T-helper 1 cell (primary cell): ENCODE measurements at regions not wholly inside any gene's neighbourhood (a gene's known extent, or its start where the extent isn't known, plus 50 kb on each side); places are given as distances from the start of the nearest gene placed in this dataset.
"Not testable (repeated sequence)": the region's sequence is repeated elsewhere in the genome, so short reads cannot be mapped to it uniquely, and the experiment has no call there.

Source experiments
- DNase-seq, 5 donors: peaks; one replicate each; pipeline ENCODE4 v3.0.0-alpha.2; 2012 to 2020

DNA sequence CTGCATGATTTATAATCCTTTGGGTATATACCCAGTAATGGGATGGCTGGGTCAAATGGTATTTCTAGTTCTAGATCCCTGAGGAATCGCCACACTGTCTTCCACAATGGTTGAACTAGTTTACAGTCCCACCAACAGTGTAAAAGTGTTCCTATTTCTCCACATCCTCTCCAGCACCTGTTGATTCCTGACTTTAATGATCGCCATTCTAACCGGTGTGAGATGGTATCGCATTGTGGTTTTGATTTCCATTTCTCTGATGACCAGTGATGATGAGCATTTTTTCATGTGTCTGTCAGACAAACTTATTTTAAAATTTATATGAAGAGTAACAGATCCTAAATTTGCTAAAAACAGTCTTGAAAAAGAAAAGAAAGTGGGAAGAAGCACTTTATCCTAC is 197.7 kb downstream of the FGFR2 start:
- not testable (repeated sequence) for DNase-seq

DNA sequence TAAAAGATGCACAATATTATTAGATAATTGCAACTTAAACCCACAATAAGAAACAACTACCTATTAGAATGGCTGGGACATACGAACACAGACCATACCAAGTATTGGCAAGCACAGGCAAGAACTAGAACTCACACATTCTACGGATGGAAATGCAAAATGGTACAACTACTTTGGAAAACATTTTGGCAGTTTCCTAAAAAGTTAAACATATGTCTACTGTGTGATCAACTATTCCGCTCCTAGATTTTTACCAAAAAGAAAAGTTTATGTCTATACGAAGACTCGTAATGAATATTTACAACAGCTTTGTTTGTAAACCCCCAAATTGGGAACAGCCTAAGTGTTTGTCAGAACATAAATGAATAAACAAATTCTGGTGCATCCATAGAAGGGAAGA is 194.7 kb downstream of the FGFR2 start:
- DNase-seq, result no peak

DNA sequence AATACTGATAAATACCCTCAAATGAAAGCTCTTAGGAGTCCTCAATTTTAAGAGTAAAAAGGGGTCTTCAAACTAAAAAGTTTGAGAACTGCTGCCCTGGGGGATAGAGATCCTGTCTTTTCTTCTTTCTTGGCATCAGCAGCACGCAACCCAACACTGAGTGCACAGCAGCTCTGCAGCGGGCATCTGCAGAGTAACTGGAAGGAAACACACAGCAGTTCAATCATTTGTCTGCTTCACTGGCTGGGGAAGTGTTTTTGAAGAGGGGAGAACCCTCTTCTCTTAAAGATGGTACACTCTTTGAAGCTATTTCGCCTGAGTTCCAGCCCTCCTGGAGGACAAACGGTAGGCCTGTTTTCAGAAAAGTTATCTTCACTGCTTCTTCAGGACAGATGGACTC is 193.6 kb downstream of the FGFR2 start:
- DNase-seq, result no peak

DNA sequence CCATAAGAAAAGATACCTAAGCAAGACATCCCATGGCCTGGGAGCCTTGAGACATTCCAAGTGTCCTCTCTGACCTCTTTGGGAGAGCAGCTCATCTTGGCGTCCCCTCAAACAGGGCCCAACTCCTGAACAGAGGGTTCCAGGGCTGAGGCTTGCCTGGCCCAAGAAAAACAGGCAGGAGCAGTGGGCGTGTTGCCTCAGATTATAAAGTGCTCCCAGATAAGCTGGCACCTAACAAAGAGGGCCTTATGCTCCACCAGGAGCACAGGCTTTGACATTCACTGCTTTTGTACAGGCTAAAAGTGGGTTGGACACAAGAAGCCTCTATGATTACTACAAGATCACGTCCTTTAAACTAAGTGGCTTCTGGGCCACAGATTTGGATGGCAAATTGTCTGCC is 193.1 kb downstream of the FGFR2 start:
- DNase-seq, result no peak

DNA sequence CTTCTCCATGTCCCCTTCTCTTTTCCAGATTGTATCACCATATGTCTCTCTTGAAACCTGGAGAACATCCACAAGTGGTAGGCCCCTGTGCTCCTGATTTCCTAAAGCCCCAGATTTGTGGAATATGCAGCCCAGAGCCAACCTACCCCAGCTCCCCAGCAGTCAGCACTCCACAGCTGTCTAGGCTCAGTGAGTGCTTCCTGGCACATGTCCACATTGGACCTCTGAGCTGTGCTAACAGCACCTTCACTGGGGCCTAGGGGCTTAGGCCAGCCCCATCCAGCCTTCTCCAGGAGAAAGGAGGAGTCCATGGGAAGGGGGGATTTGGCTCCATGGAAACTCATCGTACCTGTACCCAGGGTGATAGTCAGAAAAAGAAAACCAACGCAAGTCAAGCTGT is 192.7 kb downstream of the FGFR2 start:
- DNase-seq, result no peak

DNA sequence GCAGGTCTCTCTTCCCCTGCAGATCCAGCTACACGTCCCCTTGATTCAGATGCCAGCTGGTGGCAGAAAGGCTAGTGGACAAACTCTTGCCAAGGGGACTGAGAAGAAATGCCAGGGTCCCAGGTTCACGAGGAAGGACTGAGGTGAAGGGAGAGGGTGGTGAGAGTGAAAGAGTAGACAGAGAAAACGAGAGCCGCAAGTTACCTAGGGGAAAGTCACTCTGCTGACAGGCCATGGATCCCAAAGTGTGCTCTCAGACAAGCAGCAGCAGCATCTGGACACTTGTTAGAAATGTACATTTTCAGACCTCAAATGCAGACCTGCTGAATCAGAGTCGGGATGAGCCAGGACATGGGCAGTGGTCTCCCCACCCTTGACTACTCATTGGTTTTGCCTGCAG is 192.3 kb downstream of the FGFR2 start:
- DNase-seq, result no peak

DNA sequence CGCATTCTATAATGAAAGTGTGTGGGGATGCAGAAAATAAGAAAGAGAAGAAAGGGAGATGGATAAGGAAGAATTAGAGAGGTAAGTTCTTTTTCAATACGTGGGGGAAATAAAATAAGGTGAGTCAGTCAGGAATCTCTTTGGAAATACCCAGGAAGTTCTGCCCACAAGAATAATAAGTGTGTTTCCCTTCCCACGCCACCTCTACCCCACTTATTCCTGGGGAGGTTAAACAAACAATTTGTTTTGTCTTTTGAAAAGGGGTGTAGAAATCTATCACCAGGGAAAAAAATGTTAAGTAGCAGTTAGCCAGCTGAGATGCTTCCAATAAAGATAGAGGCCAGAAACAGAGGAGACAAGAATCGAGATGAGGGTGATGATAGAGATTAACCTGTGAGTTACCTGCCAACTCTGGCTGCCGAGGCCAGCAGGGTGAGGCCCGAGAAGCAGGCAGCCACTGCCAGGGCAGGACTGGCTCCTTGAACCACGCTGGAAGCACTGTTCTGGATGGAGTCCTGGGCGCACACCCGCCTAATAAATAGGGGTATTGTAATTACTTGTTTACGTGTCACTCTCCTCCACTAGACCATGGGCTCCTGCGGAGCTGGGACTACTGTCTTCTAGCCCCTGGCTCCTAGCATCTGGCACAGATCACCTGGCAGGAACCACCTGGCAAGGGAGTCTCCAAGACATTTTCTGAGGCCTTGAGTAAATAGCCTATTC is 191.3 kb downstream of the FGFR2 start:
- no peak for DNase-seq

DNA sequence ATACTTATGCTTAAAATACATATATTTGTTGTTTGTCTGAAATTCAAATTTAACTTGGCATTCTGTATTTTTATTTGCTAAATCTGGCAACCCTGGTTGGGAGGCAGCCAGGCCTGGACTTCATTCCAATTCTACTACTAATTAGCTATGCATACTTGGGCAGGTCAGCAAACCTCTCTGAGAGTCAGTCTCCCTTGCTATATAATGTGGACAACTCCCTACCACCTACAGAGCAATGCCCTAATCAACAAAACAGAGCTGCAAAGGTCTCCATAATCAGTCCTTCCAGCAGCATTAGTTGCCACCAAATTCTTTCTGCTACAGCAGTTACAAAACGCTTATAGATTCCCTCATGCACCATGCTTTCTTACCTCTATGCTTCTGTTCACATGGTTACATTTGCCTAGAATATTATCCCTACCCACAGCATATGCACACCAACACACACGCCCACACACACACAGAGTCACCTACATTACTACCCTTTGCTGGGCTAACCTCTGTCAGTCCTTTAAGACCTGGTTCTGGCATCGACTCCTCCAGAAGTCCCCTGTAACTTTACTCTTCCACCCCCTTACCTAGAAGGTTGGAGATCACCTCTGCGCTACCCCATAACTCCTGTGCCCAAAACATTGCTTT is 188.7 kb downstream of the FGFR2 start:
- no peak for DNase-seq

DNA sequence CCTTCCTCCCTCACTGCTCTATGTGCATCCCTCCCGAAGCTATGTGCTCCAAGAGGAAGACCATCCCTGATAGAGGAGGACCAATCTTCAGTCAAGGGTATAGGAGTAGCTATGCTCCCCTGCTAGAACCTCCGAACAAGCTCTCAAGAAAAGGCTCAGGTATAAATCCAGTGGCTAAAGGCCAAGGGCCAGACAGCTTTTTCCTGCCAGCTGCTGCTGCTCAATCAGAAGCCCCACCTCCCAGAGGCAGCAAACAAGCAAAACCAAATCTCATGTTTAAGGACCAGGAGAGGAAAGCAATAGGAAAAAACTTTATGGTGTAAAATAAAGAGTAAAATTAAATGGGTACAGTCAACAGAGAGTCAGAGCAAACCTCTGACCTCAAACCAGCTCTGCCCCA is 187.2 kb downstream of the FGFR2 start:
- no peak for DNase-seq

DNA sequence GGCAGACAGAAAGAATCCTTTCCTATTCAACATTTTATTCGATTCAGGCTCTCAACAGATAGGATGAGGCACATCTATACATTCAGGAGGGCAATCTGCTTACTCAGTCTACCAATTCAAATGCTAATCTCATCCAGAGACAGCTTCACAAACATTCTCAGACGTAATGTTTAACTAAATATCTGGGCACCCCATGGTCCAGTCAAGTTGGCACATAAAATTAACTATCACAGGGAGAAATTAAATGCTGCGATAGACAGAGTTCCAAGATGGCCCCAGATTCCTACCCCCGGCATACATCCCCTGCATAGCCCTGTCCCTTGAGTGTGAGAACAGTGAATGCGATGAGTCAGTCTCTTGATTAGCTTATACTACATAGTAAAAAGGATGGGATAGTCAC is 184.3 kb downstream of the FGFR2 start:
- no peak for DNase-seq

DNA sequence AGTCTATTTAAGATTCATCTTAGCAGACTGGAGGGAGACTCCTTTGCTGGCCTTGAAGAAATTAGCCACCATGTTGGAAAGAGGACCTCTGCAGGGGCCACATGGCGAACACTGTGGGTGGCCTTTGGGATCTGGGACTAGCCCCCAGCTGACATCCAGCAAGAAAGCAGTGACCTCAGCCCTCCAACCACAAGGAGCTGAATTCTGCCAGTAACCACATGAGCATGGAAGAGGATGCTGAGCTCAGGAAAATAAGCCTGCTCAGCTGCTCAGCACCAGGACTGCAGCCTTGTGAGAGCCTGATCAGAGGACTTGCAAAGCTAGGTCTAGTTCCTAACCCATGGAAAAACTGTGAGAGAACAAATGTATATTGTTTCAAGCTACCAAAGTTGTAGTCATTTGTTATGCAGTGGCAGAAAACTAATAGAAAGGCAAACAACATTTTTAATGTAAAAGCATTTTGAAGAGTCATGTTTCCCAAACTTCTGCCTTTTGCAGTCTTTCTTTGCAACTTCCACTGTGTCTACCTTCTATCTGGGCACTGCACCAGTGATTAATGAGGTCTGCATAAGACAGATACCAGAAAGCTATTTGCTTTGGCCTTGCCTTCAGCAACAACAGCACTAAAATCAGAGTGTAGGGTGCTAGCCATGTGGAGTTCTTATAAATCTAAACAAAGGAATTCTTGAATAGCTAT is 183.7 kb downstream of the FGFR2 start:
- no peak for DNase-seq

DNA sequence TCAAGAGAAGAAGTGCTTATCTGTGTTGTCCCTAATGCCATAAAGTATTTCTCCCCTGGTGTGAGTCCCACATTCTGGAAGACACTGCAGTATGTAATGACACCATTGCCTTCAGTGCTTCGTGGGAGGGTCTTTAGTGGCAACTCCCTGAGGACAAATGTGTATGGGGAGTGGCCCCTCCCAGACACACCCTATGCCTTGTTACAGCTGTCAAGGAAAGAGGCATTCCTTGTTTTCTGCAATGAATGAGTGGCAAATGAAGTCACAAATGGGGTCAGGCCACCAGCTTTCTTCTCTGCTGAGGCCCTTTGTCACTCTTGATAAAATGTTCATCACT is 183.2 kb downstream of the FGFR2 start:
- no peak for DNase-seq

DNA sequence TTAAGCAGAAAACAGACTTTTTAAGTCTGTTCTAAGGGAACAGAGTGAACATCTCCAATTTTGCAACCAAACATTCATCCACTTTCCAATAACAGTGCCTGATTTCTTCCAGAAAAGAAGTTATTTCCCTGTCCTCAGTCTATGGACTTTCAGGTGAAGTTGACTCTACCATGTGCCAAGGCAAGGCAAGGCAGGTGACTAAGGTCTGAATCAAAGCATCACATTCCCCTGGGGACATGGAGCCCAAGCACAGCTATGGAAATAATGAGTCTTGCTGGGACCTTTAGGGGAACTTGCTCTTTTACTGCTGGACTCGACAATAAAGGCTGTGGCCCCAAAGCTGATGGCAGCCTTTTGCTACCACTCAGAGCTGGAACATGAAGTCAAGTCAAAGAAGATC is 182.2 kb downstream of the FGFR2 start:
- DNase-seq, result no peak

DNA sequence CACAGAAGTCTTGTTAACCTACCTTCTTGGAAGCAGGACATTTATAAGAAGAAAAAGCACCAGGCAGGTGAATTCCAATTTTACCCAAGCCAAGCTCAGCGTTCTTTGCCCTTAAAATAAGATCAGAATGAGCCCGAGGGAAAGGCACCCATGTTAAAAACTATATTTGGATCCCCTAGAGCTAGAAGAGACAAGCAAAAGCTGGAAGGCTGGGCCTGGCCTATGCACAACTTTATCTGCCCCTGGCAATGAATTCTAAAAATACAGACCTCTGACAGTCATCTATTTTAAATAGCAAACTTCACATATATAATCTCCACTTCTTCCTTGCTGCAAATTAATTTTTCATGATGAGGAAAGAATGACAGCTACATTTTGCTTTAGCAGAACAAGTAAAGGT is 180.9 kb downstream of the FGFR2 start:
- DNase-seq, result no peak

DNA sequence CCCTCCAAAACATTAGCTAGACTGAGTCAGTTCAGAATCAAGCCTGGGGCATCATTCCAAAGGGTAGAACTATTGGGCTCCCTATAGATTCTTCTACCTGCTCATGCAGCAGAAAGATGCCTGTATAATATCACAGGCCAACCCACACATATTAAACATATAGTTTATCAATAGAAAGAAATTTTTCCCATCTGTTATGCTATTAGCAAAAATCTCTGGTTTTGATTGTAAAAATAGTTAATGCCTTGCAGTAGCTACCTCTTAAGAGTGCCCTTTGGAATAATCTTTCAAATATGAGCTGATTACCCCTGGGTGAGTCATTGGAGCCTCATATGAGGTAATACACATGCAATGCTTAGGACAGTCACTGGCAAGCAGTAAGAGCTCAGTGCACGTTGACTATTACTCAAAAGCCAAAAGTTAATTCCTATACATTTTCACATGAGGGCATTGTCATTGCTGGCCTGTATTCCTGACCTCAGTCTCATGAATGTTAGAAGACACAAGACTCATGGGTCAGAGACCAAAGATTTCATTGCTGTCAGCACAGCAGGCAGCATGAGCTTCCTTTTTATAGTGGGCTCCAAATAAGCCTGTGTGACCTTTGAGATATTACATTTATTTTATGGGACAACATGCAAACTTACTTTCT is 180.0 kb downstream of the FGFR2 start:
- DNase-seq, result no peak

DNA sequence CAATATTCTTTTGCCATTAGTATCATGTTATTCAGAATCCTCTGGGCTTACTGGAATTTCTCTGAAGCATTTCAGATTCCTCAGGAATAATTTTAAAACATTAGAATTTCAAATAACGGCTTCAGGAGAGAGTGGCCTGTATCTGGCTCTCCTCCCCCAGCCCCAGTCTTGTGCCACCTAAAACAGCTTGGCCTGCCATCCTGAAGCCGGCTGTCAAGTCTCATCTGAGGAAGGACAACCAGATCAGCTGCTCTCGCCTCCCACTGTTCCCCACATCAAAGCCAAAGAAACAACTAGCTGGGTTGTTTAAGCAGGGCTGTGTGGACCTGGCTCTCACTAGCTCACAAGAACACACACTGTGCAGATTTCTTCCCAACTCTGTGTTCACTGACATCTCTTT is 178.2 kb downstream of the FGFR2 start:
- no peak for DNase-seq

DNA sequence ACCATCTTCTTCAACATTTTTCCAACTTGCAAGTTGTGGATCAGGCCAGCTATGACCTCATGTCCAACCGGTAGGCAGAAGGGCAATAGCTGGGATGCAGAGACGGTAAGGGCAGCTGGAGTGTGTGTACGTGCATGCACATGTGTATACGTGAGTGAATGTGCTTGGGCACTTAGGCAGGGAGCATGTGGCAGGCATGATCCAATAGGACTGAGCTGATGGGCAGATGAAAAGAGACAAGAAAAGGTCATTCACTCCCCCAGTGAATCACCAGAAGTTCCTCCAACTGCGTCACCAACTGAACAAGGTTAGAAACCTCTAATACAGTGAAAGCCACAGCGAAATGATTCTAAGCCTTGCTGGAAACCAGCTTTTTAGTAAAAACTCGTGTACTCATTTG is 176.1 kb downstream of the FGFR2 start:
- DNase-seq, result no peak

DNA sequence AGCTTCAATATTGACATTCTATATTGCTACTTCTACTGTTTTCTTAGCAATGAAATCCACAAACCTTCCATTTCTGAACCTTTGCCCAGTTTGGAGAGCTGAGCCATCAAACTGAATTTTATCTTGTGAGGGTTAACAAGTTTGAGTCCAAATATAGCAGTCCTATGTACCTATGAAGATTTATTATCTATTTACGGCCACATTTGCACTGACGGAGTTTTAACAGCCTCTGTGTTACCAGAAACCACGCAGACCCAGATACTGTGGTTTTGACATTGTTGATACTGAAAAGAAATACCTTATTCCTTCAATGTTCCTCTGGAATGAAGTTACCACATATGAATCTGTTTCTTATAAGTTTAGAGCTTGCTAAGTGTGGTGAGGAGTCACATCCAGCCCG is 172.6 kb downstream of the FGFR2 start:
- no peak for DNase-seq

DNA sequence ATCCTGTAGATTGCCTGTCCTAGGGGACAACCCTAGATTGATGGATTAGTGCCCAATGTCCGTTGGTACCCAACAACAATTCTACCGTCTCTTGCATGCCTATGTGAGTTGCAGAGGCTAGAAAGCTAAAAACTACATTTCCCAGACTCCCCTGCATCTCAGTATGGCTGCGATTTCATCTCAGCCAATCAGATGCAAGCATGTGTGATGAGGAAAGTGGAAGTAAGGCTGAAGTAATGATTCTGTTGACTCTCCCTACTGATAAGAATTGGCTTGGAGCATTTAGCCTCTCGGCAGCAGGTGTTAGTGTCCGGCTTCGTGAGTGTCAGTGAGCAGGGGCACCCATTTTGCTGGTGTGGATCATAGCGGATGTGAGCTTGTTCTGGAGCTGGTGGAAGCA is 171.9 kb downstream of the FGFR2 start:
- DNase-seq, result no peak
